ENCODE measurements at regions not wholly inside any gene's neighbourhood (a gene's known extent, or its start where the extent isn't known, plus 50 kb on each side); places are given as distances from the start of the nearest gene placed in this dataset.
"Not testable (repeated sequence)": the region's sequence is repeated elsewhere in the genome, so short reads cannot be mapped to it uniquely, and the experiment has no call there.

- H3K9me3 ChIP-seq (ENCODE audit: control insufficient read depth, insufficient read depth, low read length); DNase-seq; H3K27ac ChIP-seq (ENCODE audit: low read length); intact Hi-C loops (cut with micrococcal nuclease); H3K9me3 Mint-ChIP-seq; H3K27me3 Mint-ChIP-seq (ENCODE audit: low read depth in 2 of 2); H3K4me3 ChIP-seq (ENCODE audit: low read length); H3K4me1 ChIP-seq (ENCODE audit: control insufficient read depth, insufficient read depth, low read length); H3K27ac Mint-ChIP-seq; H3K4me3 Mint-ChIP-seq; H3K27me3 ChIP-seq (ENCODE audit: control insufficient read depth, insufficient read depth, low read length); ATAC-seq; H3K36me3 ChIP-seq (ENCODE audit: control insufficient read depth, insufficient read depth, low read length); H3K36me3 Mint-ChIP-seq; H3K4me1 Mint-ChIP-seq: not testable (repeated sequence)
- WGBS (ENCODE audit: insufficient coverage): 50% methylated on average over 1 of the region's 1 CpG
Measured at GRCh38 chr15:20733493-20733892, 132.6 kb downstream of the POTEB2 start.
